ENCODE measurements at regions not wholly inside any gene's neighbourhood (a gene's known extent, or its start where the extent isn't known, plus 50 kb on each side); places are given as distances from the start of the nearest gene placed in this dataset.
"Not testable (repeated sequence)": the region's sequence is repeated elsewhere in the genome, so short reads cannot be mapped to it uniquely, and the experiment has no call there.

- ATAC-seq (replicated peaks in 1 of 4) (peak in 3 of 4 experiments; percentile 32 to 57 (median 45)), DNase-seq (peak in 23 of 35 experiments; percentile 4 to 68 (median 28))
- Histone ChIP-seq H3K9me3 (no peaks in the 10 kb centered on the region), H3K4me1 (ENCODE audit: control insufficient read depth in 1 of 2, extremely low read depth in 1 of 2, insufficient read depth in 2 of 2, low read length in 2 of 2) (peaks cover 2 to 17% of the 10 kb centered on the region in 2 experiments), H3K27ac (ENCODE audit: low read length) (no peak overlapping the region), H3K4me3 (ENCODE audit: control insufficient read depth in 1 of 2, extremely low read depth in 1 of 2, low read length in 1 of 2) (no peak overlapping the region), H3K36me3 (ENCODE audit: control insufficient read depth in 2 of 2, extremely low read depth in 1 of 2, insufficient read depth in 1 of 2, low read length in 1 of 2) (no peaks in the 10 kb centered on the region), H3K27me3 (replicated peaks in 1 of 2; ENCODE audit: control insufficient read depth in 2 of 2, extremely low read depth in 1 of 2, insufficient read depth in 2 of 2, low read length in 1 of 2) (no peaks in the 10 kb centered on the region)
- Mint-ChIP-seq H3K4me1 (peaks cover 13 to 17% (median 15%) of the 10 kb centered on the region in 3 donors), H3K36me3 (no peaks in the 10 kb centered on the region), H3K27me3 (no peaks in the 10 kb centered on the region), H3K27ac (no peak overlapping the region), H3K9me3 (peaks cover 0 to 12% (median 7%) of the 10 kb centered on the region in 3 donors), H3K4me3 (no peak overlapping the region)
- 68% methylated on average over 3 of the region's 8 CpGs for WGBS (ENCODE audit: insufficient coverage)
- ChIA-PET POLR2A (no interaction called here), CTCF (interaction anchor here (0.6 to 1.5 kb wide), 4 partner anchors 10 to 760 kb away, joined by 3 to 6 read pairs (median 4); no protein-coding TSS in a partner anchor)
Measured at GRCh38 chr19:28633319-28634018, 579.5 kb downstream of the UQCRFS1 start.

DNA sequence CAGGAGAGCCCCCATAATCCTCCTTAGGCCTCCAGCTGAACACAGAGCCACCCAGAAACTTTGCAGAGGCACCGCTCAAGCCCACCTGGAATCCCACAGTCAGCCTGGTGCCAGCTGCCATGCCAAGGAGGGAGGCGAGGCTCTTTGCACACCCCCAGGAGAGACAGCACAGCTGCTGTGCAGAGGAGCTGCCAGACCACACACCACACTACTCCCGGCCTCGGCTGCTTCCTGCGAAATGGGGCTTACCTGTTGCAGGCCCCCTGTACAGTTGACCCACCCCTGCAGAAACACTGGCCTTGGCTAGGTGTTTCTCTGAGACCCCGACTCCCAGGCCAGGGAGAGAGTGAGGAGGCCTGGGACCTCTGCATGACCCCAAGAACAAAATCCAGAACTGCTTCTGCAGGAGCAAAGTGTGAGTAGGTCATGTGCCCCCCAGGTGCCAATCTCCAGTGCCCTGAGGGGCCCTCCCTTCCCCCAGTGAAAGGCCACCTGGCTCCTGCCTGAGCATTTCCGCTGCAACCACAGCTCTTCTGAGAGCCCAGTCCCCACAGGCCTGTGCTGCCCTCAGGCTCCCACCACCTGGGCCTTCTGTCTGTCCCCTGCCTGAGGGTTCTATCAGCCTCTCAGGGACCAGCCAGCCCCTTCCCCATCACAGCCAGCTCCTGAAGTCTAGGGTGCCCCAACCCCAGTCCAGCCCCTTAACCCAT is 580.4 kb downstream of the UQCRFS1 start:
- H3K4me3 ChIP-seq (ENCODE audit: control insufficient read depth in 1 of 2, extremely low read depth in 1 of 2, low read length in 1 of 2), result no peak overlapping the region
- no peak overlapping the region for H3K27ac ChIP-seq (ENCODE audit: low read length)
- DNase-seq, result peak in 1 of 35 experiments; percentile 15
- no peak overlapping the region for H3K4me3 Mint-ChIP-seq
- H3K27ac Mint-ChIP-seq, result no peak overlapping the region
- no peaks in the 10 kb centered on the region for H3K27me3 Mint-ChIP-seq
- H3K9me3 Mint-ChIP-seq, result peaks cover 0 to 22% (median 13%) of the 10 kb centered on the region in 3 donors
- WGBS (ENCODE audit: insufficient coverage), result 35% methylated on average over 6 of the region's 7 CpGs
- ChIA-PET CTCF (interaction anchor here (1.3 to 1.5 kb wide), 2 partner anchors 11 to 164 kb away, joined by 4 to 6 read pairs; no protein-coding TSS in a partner anchor), POLR2A (no interaction called here)
- peak in 1 of 4 experiments; percentile 32 for ATAC-seq (replicated peaks in 1 of 4)
- H3K36me3 ChIP-seq (ENCODE audit: control insufficient read depth in 2 of 2, extremely low read depth in 1 of 2, insufficient read depth in 1 of 2, low read length in 1 of 2), result no peaks in the 10 kb centered on the region
- H3K4me1 Mint-ChIP-seq, result peaks cover 13 to 17% (median 15%) of the 10 kb centered on the region in 3 donors
- peaks cover 2 to 17% of the 10 kb centered on the region in 2 experiments for H3K4me1 ChIP-seq (ENCODE audit: control insufficient read depth in 1 of 2, extremely low read depth in 1 of 2, insufficient read depth in 2 of 2, low read length in 2 of 2)
- no peaks in the 10 kb centered on the region for H3K36me3 Mint-ChIP-seq
- no peaks in the 10 kb centered on the region for H3K27me3 ChIP-seq (replicated peaks in 1 of 2; ENCODE audit: control insufficient read depth in 2 of 2, extremely low read depth in 1 of 2, insufficient read depth in 2 of 2, low read length in 1 of 2)
- no peaks in the 10 kb centered on the region for H3K9me3 ChIP-seq

GRCh38 chr19:28631961-28632360 is 581.0 kb downstream of the UQCRFS1 start:
- no peak overlapping the region for H3K27ac Mint-ChIP-seq
- peaks cover 0 to 23% (median 14%) of the 10 kb centered on the region in 3 donors for H3K9me3 Mint-ChIP-seq
- H3K27me3 Mint-ChIP-seq, result no peaks in the 10 kb centered on the region
- Histone ChIP-seq H3K27me3 (replicated peaks in 1 of 2; ENCODE audit: control insufficient read depth in 2 of 2, extremely low read depth in 1 of 2, insufficient read depth in 2 of 2, low read length in 1 of 2) (no peaks in the 10 kb centered on the region), H3K27ac (ENCODE audit: low read length) (no peak overlapping the region), H3K9me3 (no peaks in the 10 kb centered on the region), H3K36me3 (ENCODE audit: control insufficient read depth in 2 of 2, extremely low read depth in 1 of 2, insufficient read depth in 1 of 2, low read length in 1 of 2) (no peaks in the 10 kb centered on the region), H3K4me3 (ENCODE audit: control insufficient read depth in 1 of 2, extremely low read depth in 1 of 2, low read length in 1 of 2) (no peak overlapping the region), H3K4me1 (ENCODE audit: control insufficient read depth in 1 of 2, extremely low read depth in 1 of 2, insufficient read depth in 2 of 2, low read length in 2 of 2) (peaks cover 2 to 17% of the 10 kb centered on the region in 2 experiments)
- no CpG with 5 or more reads among the region's 6 CpGs for WGBS (ENCODE audit: insufficient coverage)
- H3K4me1 Mint-ChIP-seq, result peaks cover 13 to 17% (median 15%) of the 10 kb centered on the region in 3 donors
- DNase-seq, result no peak
- no peak for ATAC-seq (replicated peaks in 1 of 4)
- no peaks in the 10 kb centered on the region for H3K36me3 Mint-ChIP-seq
- no peak overlapping the region for H3K4me3 Mint-ChIP-seq
- ChIA-PET CTCF (no interaction called here), POLR2A (no interaction called here)

DNA sequence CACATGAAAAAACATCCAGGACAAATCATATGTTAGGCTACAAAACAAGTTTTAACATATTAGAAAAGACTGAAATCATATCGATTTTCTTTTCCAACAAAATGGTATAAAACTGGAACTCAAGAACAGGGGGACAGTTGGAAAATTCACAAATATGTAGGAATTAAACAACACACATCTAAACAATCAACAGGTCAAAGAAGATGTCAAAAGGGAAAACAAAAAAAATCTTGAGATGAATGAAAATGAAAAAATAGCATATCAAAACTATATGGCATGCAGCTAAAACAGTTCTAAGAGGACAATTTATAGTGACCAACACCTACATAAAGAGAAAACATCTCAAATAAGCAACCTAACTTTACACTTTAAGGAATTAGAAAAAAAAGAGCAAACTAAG is 585.3 kb downstream of the UQCRFS1 start:
- DNase-seq (no peak), ATAC-seq (replicated peaks in 1 of 4) (no peak)
- ChIA-PET POLR2A (no interaction called here), CTCF (no interaction called here)
- WGBS (ENCODE audit: insufficient coverage), result no CpG with 5 or more reads among the region's 1 CpG
- Histone ChIP-seq H3K4me3 (ENCODE audit: control insufficient read depth in 1 of 2, extremely low read depth in 1 of 2, low read length in 1 of 2) (no peak overlapping the region), H3K27ac (ENCODE audit: low read length) (no peak overlapping the region), H3K4me1 (ENCODE audit: control insufficient read depth in 1 of 2, extremely low read depth in 1 of 2, insufficient read depth in 2 of 2, low read length in 2 of 2) (peaks cover 1 to 7% of the 10 kb centered on the region in 2 experiments), H3K9me3 (no peaks in the 10 kb centered on the region), H3K36me3 (ENCODE audit: control insufficient read depth in 2 of 2, extremely low read depth in 1 of 2, insufficient read depth in 1 of 2, low read length in 1 of 2) (no peaks in the 10 kb centered on the region), H3K27me3 (replicated peaks in 1 of 2; ENCODE audit: control insufficient read depth in 2 of 2, extremely low read depth in 1 of 2, insufficient read depth in 2 of 2, low read length in 1 of 2) (no peaks in the 10 kb centered on the region)
- no peaks in the 10 kb centered on the region for H3K36me3 Mint-ChIP-seq
- H3K4me3 Mint-ChIP-seq, result no peak overlapping the region
- no peaks in the 10 kb centered on the region for H3K27me3 Mint-ChIP-seq
- peaks cover 5 to 20% (median 9%) of the 10 kb centered on the region in 3 donors for H3K9me3 Mint-ChIP-seq
- no peak overlapping the region for H3K27ac Mint-ChIP-seq
- peaks cover 6 to 10% (median 8%) of the 10 kb centered on the region in 3 donors for H3K4me1 Mint-ChIP-seq

DNA sequence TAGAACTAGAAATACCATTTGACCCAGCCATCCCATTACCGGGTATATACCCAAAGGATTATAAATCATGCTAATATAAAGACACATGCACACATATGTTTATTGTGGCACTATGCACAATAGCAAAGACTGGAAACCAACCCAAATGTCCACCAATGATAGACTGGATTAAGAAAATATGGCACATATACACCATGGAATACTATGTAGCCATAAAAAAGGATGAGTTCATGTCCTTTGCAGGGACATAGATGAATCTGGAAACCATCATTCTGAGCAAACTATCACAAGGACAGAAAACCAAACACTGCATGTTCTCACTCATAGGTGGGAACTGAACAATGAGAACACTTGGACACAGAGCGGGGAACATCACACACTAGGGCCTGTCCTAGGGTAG is 586.5 kb downstream of the UQCRFS1 start:
- DNase-seq; H3K36me3 ChIP-seq (ENCODE audit: control insufficient read depth in 2 of 2, extremely low read depth in 1 of 2, insufficient read depth in 1 of 2, low read length in 1 of 2); POLR2A ChIA-PET; ATAC-seq (replicated peaks in 1 of 4); H3K4me1 Mint-ChIP-seq; H3K4me1 ChIP-seq (ENCODE audit: control insufficient read depth in 1 of 2, extremely low read depth in 1 of 2, insufficient read depth in 2 of 2, low read length in 2 of 2); CTCF ChIA-PET; H3K4me3 Mint-ChIP-seq; H3K36me3 Mint-ChIP-seq; H3K4me3 ChIP-seq (ENCODE audit: control insufficient read depth in 1 of 2, extremely low read depth in 1 of 2, low read length in 1 of 2); H3K27me3 Mint-ChIP-seq; H3K27ac Mint-ChIP-seq; H3K9me3 ChIP-seq; H3K27me3 ChIP-seq (replicated peaks in 1 of 2; ENCODE audit: control insufficient read depth in 2 of 2, extremely low read depth in 1 of 2, insufficient read depth in 2 of 2, low read length in 1 of 2); H3K27ac ChIP-seq (ENCODE audit: low read length): not testable (repeated sequence)
- no CpG with 5 or more reads among the region's 2 CpGs for WGBS (ENCODE audit: insufficient coverage)
- peaks cover 5 to 18% (median 9%) of the 10 kb centered on the region in 3 donors for H3K9me3 Mint-ChIP-seq

- ChIA-PET CTCF (no interaction called here), POLR2A (no interaction called here)
Measured at GRCh38 chr19:28619816-28620429, 593.0 kb downstream of the UQCRFS1 start.

More at GRCh38 chr19:28619816-28620429, 593.0 kb downstream of the UQCRFS1 start:
- Histone ChIP-seq H3K27ac (ENCODE audit: low read length) (no peak overlapping the region), H3K36me3 (ENCODE audit: control insufficient read depth in 2 of 2, extremely low read depth in 1 of 2, insufficient read depth in 1 of 2, low read length in 1 of 2) (no peaks in the 10 kb centered on the region), H3K4me3 (ENCODE audit: control insufficient read depth in 1 of 2, extremely low read depth in 1 of 2, low read length in 1 of 2) (no peak overlapping the region), H3K9me3 (no peaks in the 10 kb centered on the region), H3K4me1 (ENCODE audit: control insufficient read depth in 1 of 2, extremely low read depth in 1 of 2, insufficient read depth in 2 of 2, low read length in 2 of 2) (no peaks in the 10 kb centered on the region), H3K27me3 (replicated peaks in 1 of 2; ENCODE audit: control insufficient read depth in 2 of 2, extremely low read depth in 1 of 2, insufficient read depth in 2 of 2, low read length in 1 of 2) (no peaks in the 10 kb centered on the region)
- Mint-ChIP-seq H3K36me3 (no peaks in the 10 kb centered on the region), H3K4me3 (no peak overlapping the region), H3K9me3 (peaks cover 0 to 10% (median 8%) of the 10 kb centered on the region in 3 donors), H3K27me3 (peaks cover 0 to 4% of the 10 kb centered on the region in 2 donors), H3K27ac (no peak overlapping the region), H3K4me1 (no peaks in the 10 kb centered on the region)
- WGBS (ENCODE audit: insufficient coverage), result no CpG with 5 or more reads among the region's 5 CpGs
- no peak for ATAC-seq (replicated peaks in 1 of 4)
- no peak for DNase-seq
